HL-60 (cell line): ENCODE measurements at regions not wholly inside any gene's neighbourhood (a gene's known extent, or its start where the extent isn't known, plus 50 kb on each side); places are given as distances from the start of the nearest gene placed in this dataset.

ENCODE experiments used
- CTCF ChIP-seq: IDR thresholded peaks from one replicate; pipeline ENCODE4 v1.5.1; 2011; ENCODE audit warnings: low read length, control low read depth, inconsistent platforms; ENCODE audit not compliant: insufficient read depth
- POLR2AphosphoS5 ChIP-seq: IDR thresholded peaks from 2 replicates; pipeline ENCODE4 v1.6.1; 2012; ENCODE audit warnings: low read depth
- SPI1 ChIP-seq: IDR thresholded peaks from 2 replicates; pipeline ENCODE4 v1.6.1; 2012; ENCODE audit warnings: low read depth, mild to moderate bottlenecking, borderline replicate concordance

GRCh38 chr18:76764291-76764901, 58.0 kb upstream of the ZNF236 start:
- TF ChIP-seq CTCF (no peak), POLR2AphosphoS5 (no peak), SPI1 (no peak)
